ENCODE measurements at regions not wholly inside any gene's neighbourhood (a gene's known extent, or its start where the extent isn't known, plus 50 kb on each side); places are given as distances from the start of the nearest gene placed in this dataset.

DNA sequence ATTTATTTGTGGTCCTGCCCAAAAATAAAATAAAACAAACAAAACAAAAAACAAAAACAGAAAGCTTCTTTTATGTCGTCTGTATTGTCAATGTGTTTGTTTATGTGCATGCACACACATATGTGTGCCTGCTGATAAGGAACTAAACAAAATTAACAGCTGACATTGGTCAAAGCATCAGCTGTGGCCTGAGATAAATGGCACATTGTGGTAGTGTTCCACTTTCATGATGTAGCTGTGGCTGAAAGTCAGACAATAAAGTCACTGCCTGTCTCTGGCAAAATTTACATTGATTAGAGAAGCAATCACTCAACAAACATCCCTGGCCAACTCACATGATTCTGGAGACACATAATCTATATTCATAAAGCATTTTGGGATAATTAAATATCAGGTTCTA, 203.4 kb upstream of the PIK3C3 start:
- H3K27me3 ChIP-seq (ENCODE audit: control insufficient read depth, insufficient read depth, low read length): no peaks in the 10 kb centered on the region
- no peak overlapping the region for H3K4me3 ChIP-seq (ENCODE audit: low read depth, low read length)
- DNase-seq (ENCODE audit: low read depth): no peak
- H3K36me3 ChIP-seq (ENCODE audit: control insufficient read depth, insufficient read depth, low read length): no peaks in the 10 kb centered on the region
- TF ChIP-seq, protein P1, sequence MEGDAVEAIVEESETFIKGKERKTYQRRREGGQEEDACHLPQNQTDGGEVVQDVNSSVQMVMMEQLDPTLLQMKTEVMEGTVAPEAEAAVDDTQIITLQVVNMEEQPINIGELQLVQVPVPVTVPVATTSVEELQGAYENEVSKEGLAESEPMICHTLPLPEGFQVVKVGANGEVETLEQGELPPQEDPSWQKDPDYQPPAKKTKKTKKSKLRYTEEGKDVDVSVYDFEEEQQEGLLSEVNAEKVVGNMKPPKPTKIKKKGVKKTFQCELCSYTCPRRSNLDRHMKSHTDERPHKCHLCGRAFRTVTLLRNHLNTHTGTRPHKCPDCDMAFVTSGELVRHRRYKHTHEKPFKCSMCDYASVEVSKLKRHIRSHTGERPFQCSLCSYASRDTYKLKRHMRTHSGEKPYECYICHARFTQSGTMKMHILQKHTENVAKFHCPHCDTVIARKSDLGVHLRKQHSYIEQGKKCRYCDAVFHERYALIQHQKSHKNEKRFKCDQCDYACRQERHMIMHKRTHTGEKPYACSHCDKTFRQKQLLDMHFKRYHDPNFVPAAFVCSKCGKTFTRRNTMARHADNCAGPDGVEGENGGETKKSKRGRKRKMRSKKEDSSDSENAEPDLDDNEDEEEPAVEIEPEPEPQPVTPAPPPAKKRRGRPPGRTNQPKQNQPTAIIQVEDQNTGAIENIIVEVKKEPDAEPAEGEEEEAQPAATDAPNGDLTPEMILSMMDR (IDR thresholded peaks at IDR 0.05; ENCODE audit: insufficient read depth, low read length, poor library complexity, severe bottlenecking): no peak

DNA sequence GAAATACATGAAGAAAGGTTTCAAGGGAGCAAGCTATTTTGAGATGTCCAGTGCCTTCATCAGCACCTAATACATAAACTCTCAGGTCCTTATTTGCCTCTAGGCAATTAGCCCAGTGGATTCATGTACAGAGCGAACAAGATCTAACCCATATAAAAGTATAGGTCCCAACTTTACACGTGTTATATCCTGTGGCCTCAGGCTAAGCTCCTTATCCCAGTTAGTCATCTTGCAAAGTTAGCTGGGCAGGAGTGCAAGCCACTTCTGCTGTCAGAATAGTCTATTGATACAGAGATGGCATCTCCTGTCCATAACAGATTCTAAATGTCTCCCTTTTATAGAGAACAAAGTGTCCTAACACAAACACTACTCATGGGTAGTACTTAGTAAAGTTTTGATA, 203.9 kb upstream of the PIK3C3 start:
- H3K27me3 ChIP-seq (ENCODE audit: control insufficient read depth, insufficient read depth, low read length): no peaks in the 10 kb centered on the region
- no peak overlapping the region for H3K4me3 ChIP-seq (ENCODE audit: low read depth, low read length)
- no peak for DNase-seq (ENCODE audit: low read depth)
- TF ChIP-seq, protein P1 (IDR thresholded peaks at IDR 0.05; ENCODE audit: insufficient read depth, low read length, poor library complexity, severe bottlenecking): no peak
- H3K36me3 ChIP-seq (ENCODE audit: control insufficient read depth, insufficient read depth, low read length): no peaks in the 10 kb centered on the region

DNA sequence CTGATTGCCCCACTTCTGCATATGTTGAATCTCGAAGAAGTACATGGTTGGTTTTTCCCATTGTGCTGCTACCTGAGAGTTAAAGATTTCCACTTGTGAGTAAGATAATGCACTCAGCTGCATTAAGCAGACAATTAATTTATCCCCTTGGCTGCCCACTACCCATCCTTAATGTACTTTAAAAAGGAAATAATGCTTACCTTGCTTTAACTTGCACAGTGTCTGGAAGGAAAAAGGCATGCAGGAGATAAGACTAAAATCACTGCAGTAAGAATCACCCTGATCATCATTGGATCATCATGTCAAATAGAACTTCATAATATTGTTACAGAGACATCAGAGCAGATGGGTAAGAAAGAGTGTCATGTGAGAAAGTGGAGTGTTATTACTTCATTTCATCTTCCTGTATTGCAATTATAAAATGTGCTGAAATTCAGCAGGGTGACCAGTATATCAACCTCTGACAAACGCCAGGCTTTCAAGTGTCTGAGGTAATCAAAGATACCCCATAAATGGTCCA, 207.3 kb upstream of the PIK3C3 start:
- Histone ChIP-seq H3K36me3 (ENCODE audit: control insufficient read depth, insufficient read depth, low read length) (no peaks in the 10 kb centered on the region), H3K4me3 (ENCODE audit: low read depth, low read length) (no peak overlapping the region), H3K27me3 (ENCODE audit: control insufficient read depth, insufficient read depth, low read length) (no peaks in the 10 kb centered on the region)
- DNase-seq (ENCODE audit: low read depth): no peak
- TF ChIP-seq, protein P1 (IDR thresholded peaks at IDR 0.05; ENCODE audit: insufficient read depth, low read length, poor library complexity, severe bottlenecking): no peak

DNA sequence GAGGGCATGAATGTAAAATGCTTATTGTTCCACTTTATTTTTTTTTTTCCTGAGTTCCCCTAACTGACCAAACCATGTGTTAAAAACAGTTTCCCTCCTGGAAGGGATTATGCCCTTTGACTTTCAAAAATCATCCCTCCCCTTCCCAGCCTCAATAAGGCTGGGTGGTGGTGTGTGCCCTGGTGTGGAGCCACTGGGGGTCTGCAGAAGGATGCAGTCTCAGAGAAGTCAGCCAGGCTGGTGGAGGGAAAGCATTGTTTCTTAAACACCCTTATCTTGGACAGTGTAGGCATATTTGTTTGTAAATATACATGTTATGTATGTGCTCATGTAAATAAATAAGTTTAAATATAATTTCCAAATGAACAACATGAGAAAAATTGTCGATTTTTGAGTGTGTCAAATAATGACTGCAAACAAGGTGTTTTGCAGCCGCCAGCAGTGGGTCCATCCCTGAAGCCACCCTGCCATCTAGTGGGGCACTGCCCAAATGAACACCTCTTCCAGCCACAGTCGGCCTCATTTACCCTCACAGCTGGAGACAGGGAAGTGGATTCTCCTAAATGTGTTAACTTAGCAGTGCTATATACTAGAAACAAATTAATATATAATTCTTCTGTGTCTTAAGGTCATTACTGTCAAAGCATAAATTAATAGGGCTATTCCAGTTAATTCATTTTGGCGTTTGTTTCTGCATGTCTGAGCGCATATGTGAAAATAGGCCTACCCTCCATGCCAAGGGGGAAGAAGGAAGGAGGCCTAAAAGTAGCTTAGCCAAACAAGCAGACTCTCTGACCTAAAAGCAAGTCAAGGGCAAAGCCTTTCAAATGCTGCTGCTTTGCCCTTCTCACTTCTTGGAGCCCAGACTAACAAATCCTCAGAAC, 209.6 kb upstream of the PIK3C3 start:
- Histone ChIP-seq H3K4me3 (ENCODE audit: low read depth, low read length) (no peak overlapping the region), H3K27me3 (ENCODE audit: control insufficient read depth, insufficient read depth, low read length) (no peaks in the 10 kb centered on the region), H3K36me3 (ENCODE audit: control insufficient read depth, insufficient read depth, low read length) (no peaks in the 10 kb centered on the region)
- no peak for DNase-seq (ENCODE audit: low read depth)
- TF ChIP-seq, protein P1 (IDR thresholded peaks at IDR 0.05; ENCODE audit: insufficient read depth, low read length, poor library complexity, severe bottlenecking): peak; percentile 81

DNA sequence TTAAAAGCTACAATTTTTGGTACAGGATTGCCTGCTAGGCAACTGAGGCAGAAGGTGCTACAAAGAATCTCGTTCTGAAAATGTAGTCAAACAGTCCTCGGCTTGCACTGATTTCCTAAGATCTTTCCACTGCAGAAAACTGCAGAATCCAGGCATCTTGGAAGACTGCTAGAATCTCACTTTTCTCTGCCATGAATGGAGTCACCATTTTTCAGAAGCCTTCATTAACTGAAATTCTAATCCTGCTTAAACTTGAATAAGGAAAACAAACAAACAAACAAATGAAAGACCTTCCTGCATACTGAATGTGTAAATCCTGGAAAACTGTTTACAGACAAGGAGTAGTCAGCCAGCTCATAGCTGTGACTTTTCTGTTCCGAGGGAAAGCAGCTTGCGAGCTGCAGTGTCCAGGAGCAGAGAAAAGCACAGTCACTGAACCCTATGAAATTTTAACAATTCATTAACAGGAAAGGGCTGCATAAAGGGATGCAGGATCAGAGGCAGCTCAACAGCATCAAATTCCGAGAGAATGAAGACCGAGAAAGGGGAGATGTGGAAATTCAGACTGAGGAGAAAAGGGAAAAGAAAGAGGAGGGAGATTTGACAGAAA, 210.5 kb upstream of the PIK3C3 start:
- H3K27me3 ChIP-seq (ENCODE audit: control insufficient read depth, insufficient read depth, low read length): no peaks in the 10 kb centered on the region
- H3K4me3 ChIP-seq (ENCODE audit: low read depth, low read length): no peak overlapping the region
- H3K36me3 ChIP-seq (ENCODE audit: control insufficient read depth, insufficient read depth, low read length): no peaks in the 10 kb centered on the region
- TF ChIP-seq, protein P1 (IDR thresholded peaks at IDR 0.05; ENCODE audit: insufficient read depth, low read length, poor library complexity, severe bottlenecking): no peak
- DNase-seq (ENCODE audit: low read depth): no peak

All from kidney epithelial cell (primary cell).